GM21390 (cell line): ENCODE measurements at regions not wholly inside any gene's neighbourhood (a gene's known extent, or its start where the extent isn't known, plus 50 kb on each side); places are given as distances from the start of the nearest gene placed in this dataset.
"Not testable (repeated sequence)": the region's sequence is repeated elsewhere in the genome, so short reads cannot be mapped to it uniquely, and the experiment has no call there.

Experiments
- ATAC-seq: cut with Tn5 transposase; IDR thresholded peaks from one replicate; pipeline ENCODE4 v1.9.1; 2021; ENCODE audit not compliant: unreplicated experiment

GRCh38 chr20:11976966-11977365, 59.3 kb downstream of the BTBD3 start:
- no peak for ATAC-seq

GRCh38 chr20:11978496-11978895, 60.8 kb downstream of the BTBD3 start:
- ATAC-seq: no peak

- peak; percentile 81 for ATAC-seq
Measured at GRCh38 chr20:11979306-11979990, 61.8 kb downstream of the BTBD3 start.

GRCh38 chr20:11980263-11980662, 62.6 kb downstream of the BTBD3 start:
- ATAC-seq: no peak

- no peak for ATAC-seq
Measured at GRCh38 chr20:11981366-11981947, 63.8 kb downstream of the BTBD3 start.

- ATAC-seq: no peak
Measured at GRCh38 chr20:11982289-11982954, 64.7 kb downstream of the BTBD3 start.

GRCh38 chr20:11982955-11983470, 65.3 kb downstream of the BTBD3 start:
- no peak for ATAC-seq

GRCh38 chr20:11986954-11987353, 69.3 kb downstream of the BTBD3 start:
- no peak for ATAC-seq

GRCh38 chr20:11987526-11987925, 69.8 kb downstream of the BTBD3 start:
- ATAC-seq: no peak

GRCh38 chr20:11989018-11989771, 71.5 kb downstream of the BTBD3 start:
- no peak for ATAC-seq

GRCh38 chr20:11992426-11992825, 74.7 kb downstream of the BTBD3 start:
- ATAC-seq: no peak

- no peak for ATAC-seq
Measured at GRCh38 chr20:11993886-11994461, 76.3 kb downstream of the BTBD3 start.

GRCh38 chr20:11995805-11996567, 78.3 kb downstream of the BTBD3 start:
- ATAC-seq: no peak

- ATAC-seq: not testable (repeated sequence)
Measured at GRCh38 chr20:12004776-12005175, 87.1 kb downstream of the BTBD3 start.

- ATAC-seq: peak; percentile 87
Measured at GRCh38 chr20:12012241-12013222, 94.8 kb downstream of the BTBD3 start.

- no peak for ATAC-seq
Measured at GRCh38 chr20:12014276-12014675, 96.6 kb downstream of the BTBD3 start.

GRCh38 chr20:12014736-12015135, 97.0 kb downstream of the BTBD3 start:
- no peak for ATAC-seq

- ATAC-seq: no peak
Measured at GRCh38 chr20:12016291-12016690, 98.6 kb downstream of the BTBD3 start.

GRCh38 chr20:12019715-12020114, 102.0 kb downstream of the BTBD3 start:
- no peak for ATAC-seq
